ENCODE measurements at regions not wholly inside any gene's neighbourhood (a gene's known extent, or its start where the extent isn't known, plus 50 kb on each side); places are given as distances from the start of the nearest gene placed in this dataset.
"Not testable (repeated sequence)": the region's sequence is repeated elsewhere in the genome, so short reads cannot be mapped to it uniquely, and the experiment has no call there.

DNA sequence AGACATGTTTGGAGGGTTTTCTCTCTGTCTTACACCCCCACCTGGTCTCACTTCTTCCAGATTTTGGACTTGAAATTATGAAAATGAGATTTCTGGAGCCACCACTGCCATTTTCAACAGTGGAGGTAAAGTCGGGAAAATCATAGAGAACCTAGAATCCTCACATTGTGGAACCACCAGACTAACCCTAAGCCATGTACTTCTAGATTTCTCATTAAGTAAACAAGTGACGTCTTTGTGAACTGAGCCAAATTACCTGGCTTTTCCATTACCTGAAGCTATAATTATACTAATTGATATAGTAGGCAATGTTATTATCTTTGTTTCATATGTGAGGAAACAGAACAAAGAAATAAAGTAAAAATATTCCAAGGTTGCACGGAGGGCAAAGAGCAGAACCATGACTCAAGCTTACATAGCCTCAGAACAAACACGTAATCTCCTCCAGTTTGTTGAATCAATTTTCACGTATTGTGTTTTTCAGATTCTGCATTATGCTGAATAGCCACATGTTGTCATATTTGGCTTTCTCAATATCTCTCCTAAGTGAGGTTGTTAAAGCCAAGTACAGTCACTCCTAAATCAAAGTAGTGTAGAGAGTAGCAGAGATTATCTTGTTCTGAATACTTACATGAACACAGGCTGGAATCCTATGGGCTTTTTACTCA lies 101.3 kb upstream of the CMC1 start:
- no peak for DNase-seq (ENCODE audit: low read depth)

DNA sequence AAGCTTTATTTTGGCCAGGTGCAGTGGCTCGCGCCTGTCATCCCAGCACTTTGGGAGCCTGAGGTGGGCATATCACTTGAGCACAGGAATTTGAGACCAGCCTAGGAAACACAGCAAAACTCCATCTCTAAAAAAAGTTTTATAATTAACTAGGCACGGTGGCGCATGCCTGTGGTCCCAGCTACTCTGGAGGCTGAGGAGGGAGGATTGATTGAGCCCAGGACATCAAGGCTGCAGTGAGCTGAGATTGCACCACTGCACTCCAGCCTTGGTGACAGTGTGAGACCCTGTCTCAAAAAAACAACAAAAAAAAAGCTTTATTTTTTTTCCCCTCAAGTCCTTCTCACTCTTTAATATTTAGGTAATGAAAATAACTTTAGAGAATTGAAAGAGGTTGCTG lies 100.8 kb upstream of the CMC1 start:
- no peak for DNase-seq (ENCODE audit: low read depth)

GRCh38 chr3:28149960-28150359 lies 91.5 kb upstream of the CMC1 start:
- DNase-seq (ENCODE audit: low read depth), result no peak

- DNase-seq (ENCODE audit: low read depth), result peak; percentile 85
Measured at GRCh38 chr3:28150465-28151206, 90.8 kb upstream of the CMC1 start.

GRCh38 chr3:28151207-28151550 lies 90.2 kb upstream of the CMC1 start:
- no peak for DNase-seq (ENCODE audit: low read depth)

DNA sequence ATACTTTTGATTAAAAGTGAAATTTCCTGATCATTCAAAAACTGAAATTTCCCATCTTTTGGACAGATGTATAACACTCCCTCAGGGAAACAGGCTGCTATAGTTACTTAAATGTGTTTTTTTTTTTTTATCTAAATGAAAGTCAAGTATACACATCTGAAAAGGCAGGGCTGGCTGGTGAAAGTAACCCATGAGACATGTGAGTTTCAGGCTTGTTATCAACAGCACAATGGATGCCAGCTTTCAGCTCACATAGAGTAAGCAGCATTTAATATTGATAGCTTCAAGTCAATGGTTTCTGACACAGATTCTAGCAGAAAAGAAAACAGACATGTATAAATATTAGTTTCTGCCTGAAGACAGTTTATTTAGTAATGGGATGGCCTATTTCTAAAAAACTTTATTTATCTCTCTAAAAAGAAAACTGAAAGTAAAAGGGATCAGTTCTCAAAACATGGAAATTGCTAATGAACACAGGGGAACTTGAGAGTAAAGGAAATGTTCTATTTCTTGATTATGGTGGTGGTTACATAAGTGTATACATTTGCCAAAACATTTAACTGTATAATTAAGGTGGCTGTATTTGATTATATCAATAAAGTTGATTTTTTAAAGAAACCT lies 89.7 kb upstream of the CMC1 start:
- DNase-seq (ENCODE audit: low read depth), result no peak

DNA sequence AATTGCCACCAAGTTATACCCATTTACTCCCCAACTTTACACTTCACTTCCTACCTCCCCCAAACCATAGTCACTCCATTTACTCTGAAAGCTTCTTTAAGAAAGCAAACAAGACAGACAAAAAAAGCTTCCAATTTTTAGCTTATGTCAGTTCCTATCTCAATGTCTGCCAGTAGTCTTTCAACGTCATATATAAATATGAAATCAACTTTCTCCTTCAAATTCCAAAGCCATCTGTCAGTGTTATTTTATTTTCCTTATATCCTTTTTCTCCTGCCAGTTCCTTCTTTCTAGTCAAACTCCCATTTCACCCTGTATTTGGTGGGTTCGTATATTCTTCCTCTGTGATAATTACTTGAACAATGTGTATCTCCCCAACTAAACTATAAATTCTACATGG lies 85.8 kb upstream of the CMC1 start:
- no peak for DNase-seq (ENCODE audit: low read depth)

DNA sequence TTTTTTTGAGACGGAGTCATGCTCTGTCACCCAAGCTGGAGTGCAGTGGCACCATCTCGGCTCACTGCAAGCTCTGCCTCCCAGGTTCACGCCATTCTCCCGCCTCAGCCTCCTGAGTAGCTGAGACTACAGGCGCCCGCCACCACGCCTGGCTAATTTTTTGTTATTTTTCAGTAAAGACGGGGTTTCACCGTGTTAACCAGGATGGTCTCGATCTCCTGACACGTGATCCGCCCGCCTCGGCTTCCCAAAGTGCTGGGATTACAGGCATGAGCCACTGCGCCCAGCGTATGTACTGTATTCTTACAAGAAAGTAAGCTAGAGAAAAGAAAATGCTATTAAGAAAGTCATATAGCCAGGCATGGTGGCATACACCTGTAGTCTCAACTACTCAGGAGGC lies 84.8 kb upstream of the CMC1 start:
- not testable (repeated sequence) for DNase-seq (ENCODE audit: low read depth)

- DNase-seq (ENCODE audit: low read depth), result no peak
Measured at GRCh38 chr3:28171962-28172361, 69.5 kb upstream of the CMC1 start.

- no peak for DNase-seq (ENCODE audit: low read depth)
Measured at GRCh38 chr3:28172748-28173147, 68.7 kb upstream of the CMC1 start.

GRCh38 chr3:28173836-28174235 lies 67.6 kb upstream of the CMC1 start:
- DNase-seq (ENCODE audit: low read depth), result no peak

DNA sequence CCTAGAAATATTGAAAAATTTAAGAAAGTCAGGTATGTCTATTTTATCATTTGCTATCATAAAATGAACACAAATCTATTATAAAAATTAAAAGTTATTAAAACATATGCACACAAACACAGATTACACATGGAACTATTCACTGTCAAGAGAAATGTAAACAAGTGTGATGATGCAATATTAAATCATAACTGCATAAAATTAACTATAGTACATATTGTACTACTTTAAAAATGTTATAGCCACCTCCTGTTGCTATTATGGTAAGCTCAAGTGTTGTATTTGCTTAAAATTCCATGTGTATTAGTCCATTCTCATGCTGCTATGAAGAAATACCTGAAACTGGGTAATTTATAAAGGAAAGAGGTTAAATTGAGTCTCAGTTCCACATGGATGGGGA lies 54.7 kb upstream of the CMC1 start:
- DNase-seq (ENCODE audit: low read depth), result no peak

DNA sequence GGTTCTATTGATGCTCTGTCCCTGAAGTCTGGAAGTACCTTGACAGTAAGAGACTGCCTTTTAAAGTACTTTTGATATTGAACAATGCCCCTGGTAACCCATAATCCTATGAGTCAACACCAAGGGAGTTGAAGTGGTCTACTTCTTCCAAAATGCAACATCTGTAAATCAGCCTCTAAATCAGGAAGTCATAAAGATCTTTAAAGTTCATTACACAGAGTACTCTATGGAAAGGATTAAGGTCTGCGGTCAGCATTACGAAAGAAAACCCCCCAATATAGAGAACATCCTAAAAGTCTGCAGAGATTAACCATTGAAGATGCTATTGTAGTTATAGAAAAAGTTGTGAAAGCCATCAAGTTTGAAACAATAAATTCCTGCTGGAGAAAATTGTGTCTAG lies 52.7 kb upstream of the CMC1 start:
- DNase-seq (ENCODE audit: low read depth), result no peak

GRCh38 chr3:28191363-28191762 lies 50.1 kb upstream of the CMC1 start:
- DNase-seq (ENCODE audit: low read depth), result no peak

Measured in forelimb muscle (tissue), 1 donor.